Keratinocyte (primary cell): ENCODE measurements at regions not wholly inside any gene's neighbourhood (a gene's known extent, or its start where the extent isn't known, plus 50 kb on each side); places are given as distances from the start of the nearest gene placed in this dataset.

ENCODE experiments used
- EZH2 ChIP-seq: IDR thresholded peaks from one replicate; pipeline ENCODE4 v1.6.1; 2012; ENCODE audit warnings: inconsistent platforms, mild to moderate bottlenecking, low read length, moderate library complexity
- TF ChIP-seq, protein P1 (sequence below), 3 experiments: IDR thresholded peaks in 1 of 3; conservative IDR thresholded peaks in 1 of 3; optimal IDR thresholded peaks in 1 of 3; 2 replicates in 2 of 3; 3 replicates in 1 of 3; pipeline versions ENCODE3 to v1.5.1; 2011; ENCODE audit warnings: low read length in 3 of 3, mild to moderate bottlenecking in 3 of 3, moderate library complexity in 2 of 3, control low read depth in 1 of 3, inconsistent platforms in 1 of 3; ENCODE audit not compliant: insufficient read depth in 2 of 3; ENCODE audit errors: extremely low read depth in 1 of 3

DNA sequence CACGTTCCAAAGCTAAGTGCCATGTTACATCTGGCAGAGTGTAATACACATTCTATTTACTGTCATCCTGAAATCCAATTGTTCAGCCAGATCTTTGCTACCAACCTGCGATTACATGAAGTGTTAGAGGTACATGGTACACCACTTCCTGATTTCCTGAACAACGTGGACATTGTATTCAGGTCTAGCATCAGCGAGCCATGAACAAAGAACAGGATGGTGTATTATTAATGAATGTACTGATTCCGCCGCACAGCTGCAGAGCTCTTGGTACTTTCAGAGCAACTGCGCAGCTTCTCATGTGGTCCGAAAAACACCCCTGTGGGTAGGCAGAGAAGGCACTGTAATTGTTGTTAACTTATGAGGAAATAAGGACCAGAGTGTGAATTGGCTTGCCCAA is 511.4 kb downstream of the AJAP1 start:
- TF ChIP-seq, protein P1, sequence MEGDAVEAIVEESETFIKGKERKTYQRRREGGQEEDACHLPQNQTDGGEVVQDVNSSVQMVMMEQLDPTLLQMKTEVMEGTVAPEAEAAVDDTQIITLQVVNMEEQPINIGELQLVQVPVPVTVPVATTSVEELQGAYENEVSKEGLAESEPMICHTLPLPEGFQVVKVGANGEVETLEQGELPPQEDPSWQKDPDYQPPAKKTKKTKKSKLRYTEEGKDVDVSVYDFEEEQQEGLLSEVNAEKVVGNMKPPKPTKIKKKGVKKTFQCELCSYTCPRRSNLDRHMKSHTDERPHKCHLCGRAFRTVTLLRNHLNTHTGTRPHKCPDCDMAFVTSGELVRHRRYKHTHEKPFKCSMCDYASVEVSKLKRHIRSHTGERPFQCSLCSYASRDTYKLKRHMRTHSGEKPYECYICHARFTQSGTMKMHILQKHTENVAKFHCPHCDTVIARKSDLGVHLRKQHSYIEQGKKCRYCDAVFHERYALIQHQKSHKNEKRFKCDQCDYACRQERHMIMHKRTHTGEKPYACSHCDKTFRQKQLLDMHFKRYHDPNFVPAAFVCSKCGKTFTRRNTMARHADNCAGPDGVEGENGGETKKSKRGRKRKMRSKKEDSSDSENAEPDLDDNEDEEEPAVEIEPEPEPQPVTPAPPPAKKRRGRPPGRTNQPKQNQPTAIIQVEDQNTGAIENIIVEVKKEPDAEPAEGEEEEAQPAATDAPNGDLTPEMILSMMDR (optimal IDR thresholded peaks at IDR 0.05 in 1 of 3, IDR thresholded peaks at IDR 0.05 in 1 of 3, conservative IDR thresholded peaks at IDR 0.05 in 1 of 3; ENCODE audit: extremely low read depth in 1 of 3, insufficient read depth in 2 of 3, low read length in 3 of 3) = no peak
- TF ChIP-seq EZH2 = no peak
